22Rv1 (cell line): ENCODE measurements at regions not wholly inside any gene's neighbourhood (a gene's known extent, or its start where the extent isn't known, plus 50 kb on each side); places are given as distances from the start of the nearest gene placed in this dataset.

Experiments
- CTCF ChIP-seq: fragments of 450-650 bp; IDR thresholded peaks from 2 replicates; pipeline ENCODE4 v1.5.1; 2017; ENCODE audit warnings: mild to moderate bottlenecking
- ZFX ChIP-seq: fragments of 450-650 bp; IDR thresholded peaks from 2 replicates; pipeline ENCODE4 v1.6.1; 2017; ENCODE audit warnings: antibody characterized with exemption, borderline replicate concordance

GRCh38 chr10:130708465-130709070 lies 572.4 kb downstream of the GLRX3 start:
- TF ChIP-seq CTCF: no peak
- no peak for TF ChIP-seq ZFX
